ENCODE measurements at regions not wholly inside any gene's neighbourhood (a gene's known extent, or its start where the extent isn't known, plus 50 kb on each side); places are given as distances from the start of the nearest gene placed in this dataset.

DNA sequence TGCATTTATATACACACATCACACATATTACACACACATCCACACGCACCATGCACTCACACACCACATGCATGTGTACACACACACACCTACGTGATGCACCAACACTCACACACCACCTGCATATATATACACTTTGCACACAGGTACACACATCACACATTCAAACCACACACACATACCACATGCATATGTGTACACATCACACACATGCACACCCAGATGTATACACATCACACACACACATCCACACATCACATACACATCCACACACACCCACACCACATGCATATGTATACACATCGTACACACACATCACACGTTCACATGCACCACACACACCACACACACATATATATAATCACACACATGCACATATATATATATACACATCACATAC lies 281.8 kb downstream of the IRF8 start:
- 72 to 88% methylated on average over 4 of the region's 4 CpGs for WGBS, 2 donors
- TF ChIP-seq POLR2A (IDR thresholded peaks at IDR 0.05): no peak
- TF ChIP-seq, protein P1, sequence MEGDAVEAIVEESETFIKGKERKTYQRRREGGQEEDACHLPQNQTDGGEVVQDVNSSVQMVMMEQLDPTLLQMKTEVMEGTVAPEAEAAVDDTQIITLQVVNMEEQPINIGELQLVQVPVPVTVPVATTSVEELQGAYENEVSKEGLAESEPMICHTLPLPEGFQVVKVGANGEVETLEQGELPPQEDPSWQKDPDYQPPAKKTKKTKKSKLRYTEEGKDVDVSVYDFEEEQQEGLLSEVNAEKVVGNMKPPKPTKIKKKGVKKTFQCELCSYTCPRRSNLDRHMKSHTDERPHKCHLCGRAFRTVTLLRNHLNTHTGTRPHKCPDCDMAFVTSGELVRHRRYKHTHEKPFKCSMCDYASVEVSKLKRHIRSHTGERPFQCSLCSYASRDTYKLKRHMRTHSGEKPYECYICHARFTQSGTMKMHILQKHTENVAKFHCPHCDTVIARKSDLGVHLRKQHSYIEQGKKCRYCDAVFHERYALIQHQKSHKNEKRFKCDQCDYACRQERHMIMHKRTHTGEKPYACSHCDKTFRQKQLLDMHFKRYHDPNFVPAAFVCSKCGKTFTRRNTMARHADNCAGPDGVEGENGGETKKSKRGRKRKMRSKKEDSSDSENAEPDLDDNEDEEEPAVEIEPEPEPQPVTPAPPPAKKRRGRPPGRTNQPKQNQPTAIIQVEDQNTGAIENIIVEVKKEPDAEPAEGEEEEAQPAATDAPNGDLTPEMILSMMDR (IDR thresholded peaks at IDR 0.05): no peak
- H3K9me3 ChIP-seq: no peaks in the 10 kb centered on the region
- H3K27me3 ChIP-seq: no peaks in the 10 kb centered on the region
- no peak for DNase-seq
- intact Hi-C loops (cut with DNase I; ENCODE audit: low total_unique reads): no loop called here
- H3K4me3 ChIP-seq: no peak overlapping the region
- H3K4me1 ChIP-seq: no peaks in the 10 kb centered on the region
- H3K27ac ChIP-seq: no peak overlapping the region
- H3K36me3 ChIP-seq (ENCODE audit: low read depth, missing control alignments): no peaks in the 10 kb centered on the region

DNA sequence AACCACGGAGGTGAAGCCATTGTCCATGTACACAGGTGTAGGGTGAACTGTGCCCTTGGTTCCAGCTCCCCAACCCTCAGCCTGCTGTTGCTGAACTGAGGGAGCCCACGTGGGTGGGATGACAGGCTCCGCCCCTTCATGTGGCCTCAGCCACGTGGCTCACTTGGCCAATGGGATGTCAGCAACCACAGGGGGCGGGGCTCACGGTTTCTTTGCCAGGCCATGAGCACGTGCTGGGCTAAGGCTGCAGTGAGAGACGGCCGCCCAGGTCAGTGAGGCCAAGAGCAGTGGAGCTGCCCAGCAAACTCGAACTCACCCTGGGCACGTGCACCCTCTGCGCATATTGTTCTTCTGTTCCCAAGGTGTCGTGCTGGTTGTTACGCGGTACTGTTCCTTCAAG lies 282.6 kb downstream of the IRF8 start:
- H3K4me1 ChIP-seq: no peaks in the 10 kb centered on the region

DNA sequence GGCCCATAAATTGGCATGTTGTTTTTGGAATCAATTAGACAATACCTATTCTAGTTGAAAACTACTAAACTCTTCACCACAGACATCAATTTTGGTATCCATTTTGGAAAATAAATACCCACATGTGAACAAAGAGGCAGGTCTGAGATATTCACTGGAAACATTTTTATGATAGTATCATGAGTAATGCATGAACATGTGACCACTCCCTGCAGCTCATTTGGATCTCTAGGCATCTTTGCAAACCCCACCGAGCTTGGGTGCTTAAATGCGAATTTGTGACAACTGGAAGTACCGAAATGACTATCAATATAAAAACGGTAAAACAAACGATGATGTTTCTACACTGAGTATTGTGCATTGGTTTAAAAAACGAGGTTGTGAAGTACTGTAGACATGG lies 285.2 kb downstream of the IRF8 start:
- TF ChIP-seq POLR2A (IDR thresholded peaks at IDR 0.05): no peak
- TF ChIP-seq, protein P1 (IDR thresholded peaks at IDR 0.05): no peak
- Histone ChIP-seq H3K27ac (no peak overlapping the region), H3K4me3 (no peak overlapping the region), H3K27me3 (no peaks in the 10 kb centered on the region), H3K9me3 (no peaks in the 10 kb centered on the region), H3K4me1 (no peaks in the 10 kb centered on the region), H3K36me3 (ENCODE audit: low read depth, missing control alignments) (no peaks in the 10 kb centered on the region)
- WGBS, 2 donors: 82 to 90% methylated on average over 6 of the region's 6 CpGs
- DNase-seq: no peak
- intact Hi-C loops (cut with DNase I; ENCODE audit: low total_unique reads): no loop called here

More for the DNA sequence above, 282.6 kb downstream of the IRF8 start:
- H3K36me3 ChIP-seq (ENCODE audit: low read depth, missing control alignments): no peaks in the 10 kb centered on the region
- WGBS, 2 donors: 54 to 75% methylated on average over 14 to 15 of the region's 15 CpGs
- no peaks in the 10 kb centered on the region for H3K9me3 ChIP-seq
- DNase-seq: peak; percentile 73
- no peak overlapping the region for H3K27ac ChIP-seq
- H3K4me3 ChIP-seq: no peak overlapping the region
- no peaks in the 10 kb centered on the region for H3K27me3 ChIP-seq
- TF ChIP-seq, protein P1 (IDR thresholded peaks at IDR 0.05): no peak
- TF ChIP-seq POLR2A (IDR thresholded peaks at IDR 0.05): no peak
- intact Hi-C loops (cut with DNase I; ENCODE audit: low total_unique reads): no loop called here

- H3K27me3 ChIP-seq: no peaks in the 10 kb centered on the region
- H3K4me3 ChIP-seq: no peak overlapping the region
- 70 to 78% methylated on average over 6 of the region's 6 CpGs for WGBS, 2 donors
- H3K9me3 ChIP-seq: no peaks in the 10 kb centered on the region
- no peaks in the 10 kb centered on the region for H3K4me1 ChIP-seq
- H3K36me3 ChIP-seq (ENCODE audit: low read depth, missing control alignments): no peaks in the 10 kb centered on the region
- H3K27ac ChIP-seq: no peak overlapping the region
- no peak for TF ChIP-seq POLR2A (IDR thresholded peaks at IDR 0.05)
- TF ChIP-seq, protein P1 (IDR thresholded peaks at IDR 0.05): no peak
- no peak for DNase-seq
- intact Hi-C loops (cut with DNase I; ENCODE audit: low total_unique reads): no loop called here
These were observed 286.1 kb downstream of the IRF8 start for GRCh38 chr16:86185089-86185488.

DNA sequence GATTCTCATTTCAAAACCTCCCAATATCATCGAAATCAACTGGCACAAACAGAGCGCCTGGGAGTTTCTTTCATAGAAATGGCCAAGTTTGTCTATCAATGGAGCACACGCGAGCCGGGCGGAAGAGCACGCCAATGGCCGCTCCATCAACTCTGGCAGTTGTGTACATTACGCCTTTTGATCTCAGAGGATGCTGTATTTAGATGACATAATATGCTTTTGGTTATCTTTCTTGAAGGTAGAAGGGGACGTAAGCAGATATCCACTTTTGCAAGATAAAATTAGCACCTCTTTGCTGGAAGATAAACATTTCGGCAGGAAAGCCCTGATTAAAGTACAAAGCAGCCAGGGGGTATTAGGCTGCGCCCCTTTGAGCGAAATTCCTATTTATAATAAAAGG lies 287.4 kb downstream of the IRF8 start:
- WGBS, 2 donors: 86 to 91% methylated on average over 13 of the region's 13 CpGs
- intact Hi-C loops (cut with DNase I; ENCODE audit: low total_unique reads): no loop called here
- H3K27ac ChIP-seq: no peak overlapping the region
- no peak overlapping the region for H3K4me3 ChIP-seq
- TF ChIP-seq, protein P1 (IDR thresholded peaks at IDR 0.05): no peak
- TF ChIP-seq POLR2A (IDR thresholded peaks at IDR 0.05): no peak
- DNase-seq: no peak
- H3K9me3 ChIP-seq: no peaks in the 10 kb centered on the region
- no peaks in the 10 kb centered on the region for H3K4me1 ChIP-seq
- no peaks in the 10 kb centered on the region for H3K36me3 ChIP-seq (ENCODE audit: low read depth, missing control alignments)
- no peaks in the 10 kb centered on the region for H3K27me3 ChIP-seq

Measured in testis (tissue), 2 donors.